Amniotic epithelial cell (primary cell): ENCODE measurements at regions not wholly inside any gene's neighbourhood (a gene's known extent, or its start where the extent isn't known, plus 50 kb on each side); places are given as distances from the start of the nearest gene placed in this dataset.
A peak's percentile ranks its signal among the peaks of the same experiment; 100 is the strongest.
"Not testable (repeated sequence)": the region's sequence is repeated elsewhere in the genome, so short reads cannot be mapped to it uniquely, and the experiment has no call there.

ENCODE experiments used
- DNase-seq: peaks from one replicate; pipeline ENCODE4 v3.0.0-alpha.2; 2010; ENCODE audit warnings: low read depth

- DNase-seq = no peak
Measured at GRCh38 chr3:56955492-56956111, 104.9 kb upstream of the SPATA12 start.

GRCh38 chr3:56954125-56954524 is 106.3 kb upstream of the SPATA12 start:
- DNase-seq = no peak

GRCh38 chr3:56952846-56953245 is 107.6 kb upstream of the SPATA12 start:
- DNase-seq = no peak

- no peak for DNase-seq
Measured at GRCh38 chr3:56952061-56952460, 108.4 kb upstream of the SPATA12 start.

GRCh38 chr3:56951366-56951765 is 109.1 kb upstream of the SPATA12 start:
- DNase-seq = no peak

GRCh38 chr3:56945378-56945777 is 115.1 kb upstream of the SPATA12 start:
- DNase-seq = not testable (repeated sequence)

- no peak for DNase-seq
Measured at GRCh38 chr3:56942523-56942922, 117.9 kb upstream of the SPATA12 start.

- no peak for DNase-seq
Measured at GRCh38 chr3:56940976-56941375, 119.5 kb upstream of the SPATA12 start.

GRCh38 chr3:56940321-56940720 is 120.1 kb upstream of the SPATA12 start:
- no peak for DNase-seq

- DNase-seq = no peak
Measured at GRCh38 chr3:56939834-56940233, 120.6 kb upstream of the SPATA12 start.

GRCh38 chr3:56938530-56938929 is 121.9 kb upstream of the SPATA12 start:
- DNase-seq = no peak

- no peak for DNase-seq
Measured at GRCh38 chr3:56937580-56937979, 122.9 kb upstream of the SPATA12 start.

- no peak for DNase-seq
Measured at GRCh38 chr3:56935811-56936210, 124.7 kb upstream of the SPATA12 start.

GRCh38 chr3:56934481-56934880 is 126.0 kb upstream of the SPATA12 start:
- not testable (repeated sequence) for DNase-seq

GRCh38 chr3:56933803-56934202 is 126.7 kb upstream of the SPATA12 start:
- no peak for DNase-seq

- peak; percentile 57 for DNase-seq
Measured at GRCh38 chr3:56932866-56933265, 127.6 kb upstream of the SPATA12 start.

- DNase-seq = peak; percentile 71
Measured at GRCh38 chr3:56931836-56932235, 128.6 kb upstream of the SPATA12 start.

GRCh38 chr3:56930706-56931105 is 129.0 kb upstream of the ARHGEF3 start:
- no peak for DNase-seq

GRCh38 chr3:56929809-56930615 is 128.3 kb upstream of the ARHGEF3 start:
- DNase-seq = no peak

- DNase-seq = peak; percentile 22
Measured at GRCh38 chr3:56928379-56929068, 126.8 kb upstream of the ARHGEF3 start.

- DNase-seq = no peak
Measured at GRCh38 chr3:56927855-56928254, 126.1 kb upstream of the ARHGEF3 start.

GRCh38 chr3:56926947-56927282 is 125.2 kb upstream of the ARHGEF3 start:
- DNase-seq = no peak

- peak; percentile 97 for DNase-seq
Measured at GRCh38 chr3:56926243-56926946, 124.6 kb upstream of the ARHGEF3 start.
